Heart left ventricle (tissue), 13 donors: ENCODE measurements at regions not wholly inside any gene's neighbourhood (a gene's known extent, or its start where the extent isn't known, plus 50 kb on each side); places are given as distances from the start of the nearest gene placed in this dataset.

ENCODE experiments used
- POLR2A ChIP-seq, 2 donors: fragments of 450-650 bp; IDR thresholded peaks; one replicate each; pipeline ENCODE4 v1.6.1; 2017; ENCODE audit warnings: antibody characterized with exemption in 2 of 2, mild to moderate bottlenecking in 2 of 2, moderate library complexity in 2 of 2
- TF ChIP-seq, protein P1 (sequence below), 12 donors: fragments of 200-600 bp; sonication (generic) in 4 of 12; IDR thresholded peaks; one replicate each; pipeline versions ENCODE4 v1.5.0 to v1.8.0; 2018 to 2022; ENCODE audit warnings: antibody characterized with exemption in 12 of 12, mild to moderate bottlenecking in 5 of 12
- donor health status: ischemic (EF 13 %, LVEDD 7.1; RV severe dilation, severe dysfunction).
- donor health status: DM: no; HTN: yes; CAD: no.
- donor health status: DM: no; HTN: no; CAD: no.
- donor health status: ischemic (EF 25% LVEDD 6.9; RV normal size, moderate dysfunction).
- donor health status: ischemic (EF 25% LVEDD 5.7; RV mildly dilated, moderate dysfunction).
- donor health status: ischemic (EF 35%, LVEDD 5.7; RV mildly dilated, moderate dysfunction).
- donor health status: nonischemic (EF 11% LVEDD 7.7; RV severe dilation, severe dysfunction).
- donor health status: DM: yes; HTN: yes; CAD: no.
- donor health status: PGD.
- donor health status: ischemic (EF 29% LVEDD 5.4; RV normal size, mild dysfunction).
- donor health status: nonischemic (EF 23%, LVEDD 6.1; RV moderate dilation, normal function).

DNA sequence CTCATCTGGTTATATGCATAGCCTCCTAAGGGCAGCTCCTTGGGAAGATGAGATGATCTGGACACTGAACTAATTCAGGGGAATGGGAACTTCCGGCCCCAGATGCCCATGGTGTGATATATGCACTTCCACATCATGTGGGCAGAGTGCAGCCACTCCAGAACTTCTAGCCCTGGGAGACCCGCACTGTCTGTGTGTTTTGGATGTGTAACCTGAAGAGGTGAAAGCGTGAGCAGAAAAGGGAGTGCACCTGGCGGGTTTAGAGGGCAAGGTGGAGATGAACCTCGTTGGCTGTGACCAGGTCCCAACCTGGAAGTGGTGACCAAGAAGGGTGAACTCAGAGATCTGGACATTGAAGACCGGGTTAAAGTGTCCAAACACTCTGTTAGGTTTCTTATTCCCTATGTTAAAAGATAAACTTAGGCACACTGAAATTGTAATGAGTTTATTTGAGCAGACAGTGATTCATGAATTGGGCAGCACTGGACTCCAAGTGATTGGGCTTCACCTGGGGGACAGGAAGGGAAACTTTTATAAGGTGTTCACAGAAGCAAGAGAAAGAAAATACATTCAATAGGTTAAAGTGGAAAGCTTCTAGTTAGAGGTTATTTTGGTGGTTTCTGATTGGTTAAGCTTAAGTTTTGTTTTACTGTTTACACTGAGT lies 296.2 kb upstream of the SKOR2 start:
- TF ChIP-seq, protein P1, sequence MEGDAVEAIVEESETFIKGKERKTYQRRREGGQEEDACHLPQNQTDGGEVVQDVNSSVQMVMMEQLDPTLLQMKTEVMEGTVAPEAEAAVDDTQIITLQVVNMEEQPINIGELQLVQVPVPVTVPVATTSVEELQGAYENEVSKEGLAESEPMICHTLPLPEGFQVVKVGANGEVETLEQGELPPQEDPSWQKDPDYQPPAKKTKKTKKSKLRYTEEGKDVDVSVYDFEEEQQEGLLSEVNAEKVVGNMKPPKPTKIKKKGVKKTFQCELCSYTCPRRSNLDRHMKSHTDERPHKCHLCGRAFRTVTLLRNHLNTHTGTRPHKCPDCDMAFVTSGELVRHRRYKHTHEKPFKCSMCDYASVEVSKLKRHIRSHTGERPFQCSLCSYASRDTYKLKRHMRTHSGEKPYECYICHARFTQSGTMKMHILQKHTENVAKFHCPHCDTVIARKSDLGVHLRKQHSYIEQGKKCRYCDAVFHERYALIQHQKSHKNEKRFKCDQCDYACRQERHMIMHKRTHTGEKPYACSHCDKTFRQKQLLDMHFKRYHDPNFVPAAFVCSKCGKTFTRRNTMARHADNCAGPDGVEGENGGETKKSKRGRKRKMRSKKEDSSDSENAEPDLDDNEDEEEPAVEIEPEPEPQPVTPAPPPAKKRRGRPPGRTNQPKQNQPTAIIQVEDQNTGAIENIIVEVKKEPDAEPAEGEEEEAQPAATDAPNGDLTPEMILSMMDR (IDR thresholded peaks at IDR 0.05), result no peak
- TF ChIP-seq POLR2A (IDR thresholded peaks at IDR 0.05), result no peak
